ENCODE measurements at regions not wholly inside any gene's neighbourhood (a gene's known extent, or its start where the extent isn't known, plus 50 kb on each side); places are given as distances from the start of the nearest gene placed in this dataset.

- no peak for DNase-seq
- H3F3A ChIP-seq (ENCODE audit: insufficient read depth, low read length): no peaks in the 10 kb centered on the region
- no peaks in the 10 kb centered on the region for H3K9me3 ChIP-seq (replicated peaks; ENCODE audit: insufficient read depth, low read length)
- no peak overlapping the region for H3K9ac ChIP-seq (ENCODE audit: low read length)
- H3K27me3 ChIP-seq (replicated peaks; ENCODE audit: insufficient read depth, low read length): no peaks in the 10 kb centered on the region
- no peaks in the 10 kb centered on the region for H3K79me2 ChIP-seq (ENCODE audit: low read length)
- TF ChIP-seq CTCF (IDR thresholded peaks at IDR 0.05; ENCODE audit: low read length) (no peak), EZH2 (optimal IDR thresholded peaks at IDR 0.05; ENCODE audit: low read depth, low read length) (no peak), EZH2phosphoT487 (IDR thresholded peaks at IDR 0.05; ENCODE audit: low read length) (no peak)
- no peak overlapping the region for H3K4me2 ChIP-seq (ENCODE audit: low read depth, low read length)
- H3K27ac ChIP-seq (ENCODE audit: low read length): no peak overlapping the region
- H3K36me3 ChIP-seq (replicated peaks; ENCODE audit: insufficient read depth, low read length): no peaks in the 10 kb centered on the region
- H3K4me3 ChIP-seq (ENCODE audit: low read length): no peak overlapping the region
- no peaks in the 10 kb centered on the region for H3K9me2 ChIP-seq (replicated peaks; ENCODE audit: insufficient read depth, low read length)
- H4K20me1 ChIP-seq (ENCODE audit: insufficient read depth, low read length): no peaks in the 10 kb centered on the region
- no peak overlapping the region for H2AFZ ChIP-seq (ENCODE audit: low read length)
- no peaks in the 10 kb centered on the region for H3K4me1 ChIP-seq (ENCODE audit: low read length)
These were observed 392.8 kb downstream of the TUSC7 start for GRCh38 chr3:117102426-117102825.

GRCh38 chr3:117103675-117104074 is 394.1 kb downstream of the TUSC7 start:
- no peaks in the 10 kb centered on the region for H3K9me2 ChIP-seq (replicated peaks; ENCODE audit: insufficient read depth, low read length)
- H3K27ac ChIP-seq (ENCODE audit: low read length): no peak overlapping the region
- no peaks in the 10 kb centered on the region for H3F3A ChIP-seq (ENCODE audit: insufficient read depth, low read length)
- TF ChIP-seq EZH2phosphoT487 (IDR thresholded peaks at IDR 0.05; ENCODE audit: low read length) (no peak), CTCF (IDR thresholded peaks at IDR 0.05; ENCODE audit: low read length) (no peak), EZH2 (optimal IDR thresholded peaks at IDR 0.05; ENCODE audit: low read depth, low read length) (no peak)
- H2AFZ ChIP-seq (ENCODE audit: low read length): no peak overlapping the region
- no peaks in the 10 kb centered on the region for H3K36me3 ChIP-seq (replicated peaks; ENCODE audit: insufficient read depth, low read length)
- H3K4me2 ChIP-seq (ENCODE audit: low read depth, low read length): no peak overlapping the region
- no peak for DNase-seq
- no peaks in the 10 kb centered on the region for H3K79me2 ChIP-seq (ENCODE audit: low read length)
- H3K4me3 ChIP-seq (ENCODE audit: low read length): no peak overlapping the region
- H3K27me3 ChIP-seq (replicated peaks; ENCODE audit: insufficient read depth, low read length): no peaks in the 10 kb centered on the region
- H3K4me1 ChIP-seq (ENCODE audit: low read length): no peaks in the 10 kb centered on the region
- no peaks in the 10 kb centered on the region for H4K20me1 ChIP-seq (ENCODE audit: insufficient read depth, low read length)
- H3K9me3 ChIP-seq (replicated peaks; ENCODE audit: insufficient read depth, low read length): no peaks in the 10 kb centered on the region
- H3K9ac ChIP-seq (ENCODE audit: low read length): no peak overlapping the region

- Histone ChIP-seq H3K4me3 (ENCODE audit: low read length) (no peak overlapping the region), H3K4me2 (ENCODE audit: low read depth, low read length) (no peak overlapping the region), H3K27me3 (replicated peaks; ENCODE audit: insufficient read depth, low read length) (no peaks in the 10 kb centered on the region), H3F3A (ENCODE audit: insufficient read depth, low read length) (no peaks in the 10 kb centered on the region), H3K9me2 (replicated peaks; ENCODE audit: insufficient read depth, low read length) (no peaks in the 10 kb centered on the region), H2AFZ (ENCODE audit: low read length) (no peak overlapping the region), H3K36me3 (replicated peaks; ENCODE audit: insufficient read depth, low read length) (no peaks in the 10 kb centered on the region), H3K4me1 (ENCODE audit: low read length) (no peaks in the 10 kb centered on the region), H3K79me2 (ENCODE audit: low read length) (no peaks in the 10 kb centered on the region), H3K9ac (ENCODE audit: low read length) (no peak overlapping the region), H3K27ac (ENCODE audit: low read length) (no peak overlapping the region), H4K20me1 (ENCODE audit: insufficient read depth, low read length) (no peaks in the 10 kb centered on the region), H3K9me3 (replicated peaks; ENCODE audit: insufficient read depth, low read length) (no peaks in the 10 kb centered on the region)
- DNase-seq: no peak
- TF ChIP-seq CTCF (IDR thresholded peaks at IDR 0.05; ENCODE audit: low read length) (no peak), EZH2phosphoT487 (IDR thresholded peaks at IDR 0.05; ENCODE audit: low read length) (no peak), EZH2 (optimal IDR thresholded peaks at IDR 0.05; ENCODE audit: low read depth, low read length) (no peak)
These were observed 394.8 kb downstream of the TUSC7 start for GRCh38 chr3:117104381-117104780.

All from MM.1S (cell line).